ENCODE measurements at regions not wholly inside any gene's neighbourhood (a gene's known extent, or its start where the extent isn't known, plus 50 kb on each side); places are given as distances from the start of the nearest gene placed in this dataset.
A peak's percentile ranks its signal among the peaks of the same experiment; 100 is the strongest.

GRCh38 chr13:32907211-32907610 lies 109.0 kb upstream of the KL start:
- Histone ChIP-seq H3K9me3 (no peaks in the 10 kb centered on the region), H3K4me1 (no peaks in the 10 kb centered on the region), H3K36me3 (no peaks in the 10 kb centered on the region), H3K27me3 (no peaks in the 10 kb centered on the region), H3K4me3 (ENCODE audit: low read depth, low read length) (no peak overlapping the region)
- no peak for DNase-seq
- no peak for TF ChIP-seq CTCF (IDR thresholded peaks at IDR 0.05; ENCODE audit: low read depth, low read length)

- Histone ChIP-seq H3K4me3 (ENCODE audit: low read depth, low read length) (no peak overlapping the region), H3K9me3 (no peaks in the 10 kb centered on the region), H3K27me3 (no peaks in the 10 kb centered on the region), H3K36me3 (no peaks in the 10 kb centered on the region), H3K4me1 (no peaks in the 10 kb centered on the region)
- no peak for TF ChIP-seq CTCF (IDR thresholded peaks at IDR 0.05; ENCODE audit: low read depth, low read length)
- DNase-seq: no peak
Measured at GRCh38 chr13:32910530-32910929, 105.7 kb upstream of the KL start.

GRCh38 chr13:32911506-32911905 lies 104.7 kb upstream of the KL start:
- peak; percentile 46 for DNase-seq
- H3K27me3 ChIP-seq: no peaks in the 10 kb centered on the region
- no peaks in the 10 kb centered on the region for H3K36me3 ChIP-seq
- peak; percentile 75 for TF ChIP-seq CTCF (IDR thresholded peaks at IDR 0.05; ENCODE audit: low read depth, low read length)
- H3K9me3 ChIP-seq: no peaks in the 10 kb centered on the region
- H3K4me1 ChIP-seq: no peaks in the 10 kb centered on the region
- no peak overlapping the region for H3K4me3 ChIP-seq (ENCODE audit: low read depth, low read length)

- H3K4me1 ChIP-seq: no peaks in the 10 kb centered on the region
- H3K27me3 ChIP-seq: no peaks in the 10 kb centered on the region
- no peak overlapping the region for H3K4me3 ChIP-seq (ENCODE audit: low read depth, low read length)
- no peaks in the 10 kb centered on the region for H3K36me3 ChIP-seq
- no peak for DNase-seq
- no peak for TF ChIP-seq CTCF (IDR thresholded peaks at IDR 0.05; ENCODE audit: low read depth, low read length)
- no peaks in the 10 kb centered on the region; the same call in 1 of the 2 replicates for H3K9me3 ChIP-seq
Measured at GRCh38 chr13:32914686-32915085, 101.5 kb upstream of the KL start.

- no peaks in the 10 kb centered on the region; the same call in 1 of the 2 replicates for H3K9me3 ChIP-seq
- no peaks in the 10 kb centered on the region for H3K36me3 ChIP-seq
- H3K4me3 ChIP-seq (ENCODE audit: low read depth, low read length): no peak overlapping the region
- H3K4me1 ChIP-seq: peaks cover 4% of the 10 kb centered on the region; the same call in 1 of the 2 replicates
- no peak for DNase-seq
- H3K27me3 ChIP-seq: no peaks in the 10 kb centered on the region
- TF ChIP-seq CTCF (IDR thresholded peaks at IDR 0.05; ENCODE audit: low read depth, low read length): no peak
Measured at GRCh38 chr13:32917504-32917903, 98.7 kb upstream of the KL start.

- H3K4me3 ChIP-seq (ENCODE audit: low read depth, low read length): no peak overlapping the region
Measured at GRCh38 chr13:32923725-32924124, 92.5 kb upstream of the KL start.

More at GRCh38 chr13:32923725-32924124, 92.5 kb upstream of the KL start:
- no peak for TF ChIP-seq CTCF (IDR thresholded peaks at IDR 0.05; ENCODE audit: low read depth, low read length)
- Histone ChIP-seq H3K27me3 (no peaks in the 10 kb centered on the region), H3K4me1 (peaks cover 4% of the 10 kb centered on the region; the same call in 1 of the 2 replicates), H3K36me3 (no peaks in the 10 kb centered on the region; the same call in 1 of the 2 replicates), H3K9me3 (no peaks in the 10 kb centered on the region)
- DNase-seq: no peak

Measured in BE2C (cell line).